PC-3 (cell line): ENCODE measurements at regions not wholly inside any gene's neighbourhood (a gene's known extent, or its start where the extent isn't known, plus 50 kb on each side); places are given as distances from the start of the nearest gene placed in this dataset.

Experiments
- CTCF ChIP-seq: fragments of 300-600 bp; sonication (generic); conservative IDR thresholded peaks from 2 replicates; pipeline ENCODE4 v1.5.1; 2017; ENCODE audit warnings: antibody characterized with exemption, low read depth, mild to moderate bottlenecking, low read length
- EZH2 ChIP-seq: fragments of 300-600 bp; sonication (generic); IDR thresholded peaks from one replicate; pipeline ENCODE4 v1.6.1; 2017; ENCODE audit warnings: antibody characterized with exemption, mild to moderate bottlenecking, low read length; ENCODE audit not compliant: unreplicated experiment

- no peak for TF ChIP-seq CTCF
- TF ChIP-seq EZH2 = no peak
Measured at GRCh38 chr14:101034986-101035385, 131.5 kb upstream of the RTL1 start.
